GM13977 (cell line): ENCODE measurements at regions not wholly inside any gene's neighbourhood (a gene's known extent, or its start where the extent isn't known, plus 50 kb on each side); places are given as distances from the start of the nearest gene placed in this dataset.

Source experiments
- DNase-seq: peaks from one replicate; pipeline ENCODE4 v3.0.0; 2012; ENCODE audit warnings: low spot score
- in situ Hi-C: fragments of 300-500 bp; cut with MboI; formaldehyde crosslinking; loops from one replicate; pipeline ENCODE4 v1.12.0; 2022; ENCODE audit warnings: low sequenced_read_pairs, low pct_unique_long_range_greater_than_20kb, mixed read lengths, inconsistent platforms; ENCODE audit not compliant: unreplicated experiment
- TF ChIP-seq, protein P1 (sequence below): IDR thresholded peaks from 2 replicates; pipeline ENCODE4 v1.5.1; 2012; ENCODE audit warnings: mild to moderate bottlenecking, control low read depth; ENCODE audit not compliant: insufficient read depth; ENCODE audit errors: extremely low read depth, missing control alignments

DNA sequence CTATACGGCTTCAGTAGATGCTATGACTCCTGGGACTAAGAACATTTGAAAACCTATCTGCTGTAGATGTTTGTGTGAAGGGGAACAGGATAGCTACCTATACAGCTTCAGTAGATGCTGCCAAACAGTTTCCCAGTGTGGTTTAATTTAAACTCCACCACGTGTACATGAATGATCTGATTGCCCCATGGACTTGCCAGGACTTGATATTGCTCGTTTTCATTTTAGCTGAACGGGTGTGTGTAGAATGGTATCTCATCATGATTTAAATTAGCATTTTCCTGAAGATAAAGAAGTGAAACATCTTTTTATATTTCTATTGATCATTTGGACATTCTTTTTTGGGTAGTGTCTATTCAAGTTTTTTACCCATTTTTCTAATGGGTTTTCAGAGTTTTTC is 77.8 kb upstream of the PIP4K2A start:
- no peak for DNase-seq
- TF ChIP-seq, protein P1, sequence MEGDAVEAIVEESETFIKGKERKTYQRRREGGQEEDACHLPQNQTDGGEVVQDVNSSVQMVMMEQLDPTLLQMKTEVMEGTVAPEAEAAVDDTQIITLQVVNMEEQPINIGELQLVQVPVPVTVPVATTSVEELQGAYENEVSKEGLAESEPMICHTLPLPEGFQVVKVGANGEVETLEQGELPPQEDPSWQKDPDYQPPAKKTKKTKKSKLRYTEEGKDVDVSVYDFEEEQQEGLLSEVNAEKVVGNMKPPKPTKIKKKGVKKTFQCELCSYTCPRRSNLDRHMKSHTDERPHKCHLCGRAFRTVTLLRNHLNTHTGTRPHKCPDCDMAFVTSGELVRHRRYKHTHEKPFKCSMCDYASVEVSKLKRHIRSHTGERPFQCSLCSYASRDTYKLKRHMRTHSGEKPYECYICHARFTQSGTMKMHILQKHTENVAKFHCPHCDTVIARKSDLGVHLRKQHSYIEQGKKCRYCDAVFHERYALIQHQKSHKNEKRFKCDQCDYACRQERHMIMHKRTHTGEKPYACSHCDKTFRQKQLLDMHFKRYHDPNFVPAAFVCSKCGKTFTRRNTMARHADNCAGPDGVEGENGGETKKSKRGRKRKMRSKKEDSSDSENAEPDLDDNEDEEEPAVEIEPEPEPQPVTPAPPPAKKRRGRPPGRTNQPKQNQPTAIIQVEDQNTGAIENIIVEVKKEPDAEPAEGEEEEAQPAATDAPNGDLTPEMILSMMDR: no peak
- in situ Hi-C loops: no loop called here

DNA sequence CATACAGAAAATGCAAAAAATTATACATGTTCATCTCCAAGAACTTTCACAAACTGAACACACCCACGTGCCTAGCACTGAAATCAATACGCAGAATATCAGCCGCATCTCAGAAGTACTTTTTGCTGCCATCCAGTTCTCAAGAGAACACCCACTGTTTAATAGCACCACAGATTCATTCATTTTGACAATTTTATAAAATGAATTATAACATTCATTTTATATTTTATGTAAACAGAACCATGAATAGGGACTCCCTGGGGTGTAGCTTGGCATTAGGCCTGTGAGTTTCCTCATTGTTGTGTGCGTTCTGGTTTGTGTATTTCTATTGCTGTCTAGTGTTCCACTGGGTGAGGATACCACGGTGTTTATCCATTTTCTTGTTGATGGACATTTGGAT is 77.3 kb upstream of the PIP4K2A start:
- in situ Hi-C loops: no loop called here
- no peak for DNase-seq
- TF ChIP-seq, protein P1: no peak

DNA sequence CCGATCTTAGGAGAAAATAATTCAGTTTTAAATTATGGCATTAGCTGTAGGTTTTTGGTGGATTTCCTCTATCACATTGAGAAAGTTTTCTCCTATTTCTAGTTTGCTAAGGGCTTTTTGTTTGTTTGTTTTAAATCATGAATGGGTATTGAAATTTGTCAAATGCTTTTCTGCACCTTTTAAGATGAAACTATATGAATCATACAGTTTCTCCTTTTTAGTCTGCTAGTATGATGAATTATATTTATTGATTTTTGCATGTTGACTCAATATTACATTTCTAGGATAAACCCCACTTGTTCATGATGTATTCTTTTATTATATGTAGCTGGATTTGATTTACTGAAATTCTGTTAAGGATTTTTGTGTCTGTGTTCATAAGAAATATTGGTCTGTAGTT is 70.3 kb upstream of the PIP4K2A start:
- in situ Hi-C loops: no loop called here
- TF ChIP-seq, protein P1: no peak
- no peak for DNase-seq

DNA sequence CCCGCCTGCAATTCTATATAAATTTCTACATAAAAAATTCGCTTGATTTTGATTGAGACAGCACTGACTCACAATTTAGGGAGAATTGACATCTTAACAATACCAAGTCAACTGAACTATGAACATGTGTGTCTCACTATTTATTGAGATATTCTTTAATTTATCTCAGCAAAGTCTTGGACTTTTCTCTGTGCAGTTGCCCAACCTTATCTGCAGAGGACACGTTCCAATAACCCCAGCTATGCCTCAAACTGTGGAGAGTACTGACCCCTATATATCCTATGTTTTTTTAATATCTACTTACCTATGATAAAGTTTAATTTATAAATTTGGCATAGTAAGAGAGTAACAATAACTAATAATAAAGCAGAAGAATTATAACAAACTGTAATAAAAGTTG is 69.4 kb upstream of the PIP4K2A start:
- TF ChIP-seq, protein P1: no peak
- DNase-seq: no peak
- in situ Hi-C loops: no loop called here

DNA sequence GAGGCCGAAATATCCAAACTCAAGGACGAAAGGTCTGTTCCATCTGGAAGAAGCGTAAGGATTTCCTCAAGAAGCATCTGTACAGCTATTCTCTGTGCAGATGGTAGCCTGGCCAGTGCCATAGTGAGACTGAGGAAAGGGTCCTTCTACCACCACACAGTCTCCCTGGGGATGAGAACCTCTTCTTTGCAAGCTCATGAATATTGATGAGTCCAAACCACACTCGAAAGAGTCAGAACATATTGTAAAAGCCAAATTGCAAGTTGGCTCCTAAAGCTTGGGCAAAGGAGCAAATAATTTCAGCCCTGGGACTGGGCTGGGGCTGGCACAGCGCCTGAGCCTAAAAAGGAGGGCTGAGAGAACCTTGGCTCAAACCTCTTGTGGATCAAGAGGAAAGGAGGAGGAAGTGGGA is 66.1 kb upstream of the PIP4K2A start:
- no peak for DNase-seq
- TF ChIP-seq, protein P1: no peak
- in situ Hi-C loops: no loop called here

DNA sequence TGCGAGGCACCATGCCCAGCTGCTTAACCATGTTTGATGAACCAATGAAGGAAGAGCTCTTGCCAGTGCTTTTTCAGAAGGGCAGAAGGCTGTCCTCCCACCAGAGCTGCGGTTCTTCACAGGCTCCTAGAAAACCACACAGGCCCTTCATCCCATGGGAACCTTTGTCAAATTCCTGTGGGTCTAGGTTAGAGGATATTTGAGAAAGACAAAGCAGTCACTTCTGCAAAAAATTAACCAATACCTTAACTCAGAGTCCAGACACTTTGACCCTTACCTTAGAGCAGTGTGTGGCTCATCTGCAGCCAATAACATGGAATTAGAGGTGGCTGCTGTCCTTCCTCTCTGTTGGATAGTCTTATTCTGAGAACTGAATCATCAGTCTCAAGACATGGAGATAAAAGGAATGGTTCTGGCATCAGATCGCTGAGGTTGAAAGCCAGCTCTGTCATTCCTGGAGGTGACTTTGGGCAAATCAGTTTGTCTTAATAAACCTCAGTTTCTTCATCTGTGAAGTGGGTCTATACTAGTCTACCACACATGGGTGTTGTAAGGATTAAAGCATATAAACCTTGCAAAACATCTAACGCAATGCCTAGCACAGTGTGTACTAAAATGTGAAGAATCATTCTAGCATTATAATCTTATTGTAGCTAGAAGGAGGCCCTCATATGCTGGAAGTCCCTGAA is 65.1 kb upstream of the PIP4K2A start:
- in situ Hi-C loops: no loop called here
- TF ChIP-seq, protein P1: no peak
- DNase-seq: no peak
